PFSK-1 (cell line): ENCODE measurements at regions not wholly inside any gene's neighbourhood (a gene's known extent, or its start where the extent isn't known, plus 50 kb on each side); places are given as distances from the start of the nearest gene placed in this dataset.

Source experiments
- POLR2AphosphoS5 ChIP-seq: IDR thresholded peaks from 2 replicates; pipeline ENCODE4 v1.6.1; 2012; ENCODE audit warnings: low read depth, mild to moderate bottlenecking, control low read depth, low read length, moderate library complexity
- SIN3A ChIP-seq: IDR thresholded peaks from 2 replicates; pipeline ENCODE4 v1.6.1; 2012; ENCODE audit warnings: mild to moderate bottlenecking, low read length, moderate library complexity, borderline replicate concordance; ENCODE audit not compliant: insufficient read depth
- TAF1 ChIP-seq: IDR thresholded peaks from 2 replicates; pipeline ENCODE4 v1.6.1; 2012; ENCODE audit warnings: low read length, control low read depth, borderline replicate concordance; ENCODE audit not compliant: insufficient read depth

DNA sequence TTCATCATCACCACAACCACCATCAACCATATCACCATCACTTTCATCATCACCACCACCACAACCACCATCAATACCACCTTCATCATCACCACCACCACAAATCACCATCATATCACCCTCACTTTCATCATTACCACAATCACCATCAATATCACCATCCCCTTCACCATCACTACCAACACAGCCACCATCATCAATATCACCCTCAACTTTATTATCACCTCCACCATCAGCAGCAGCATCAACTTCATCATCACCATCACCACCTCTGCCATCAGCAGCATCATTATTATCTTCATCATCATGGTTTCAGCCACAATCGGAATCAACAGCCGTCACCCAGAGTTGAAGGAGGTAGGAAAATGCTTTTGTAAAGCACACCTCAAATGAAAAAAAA is 225.7 kb upstream of the SULF2 start:
- TF ChIP-seq POLR2AphosphoS5 (no peak), SIN3A (no peak), TAF1 (no peak)
